HG03457 (cell line): ENCODE measurements at regions not wholly inside any gene's neighbourhood (a gene's known extent, or its start where the extent isn't known, plus 50 kb on each side); places are given as distances from the start of the nearest gene placed in this dataset.
"Not testable (repeated sequence)": the region's sequence is repeated elsewhere in the genome, so short reads cannot be mapped to it uniquely, and the experiment has no call there.

Experiments used
- ATAC-seq: cut with Tn5 transposase; IDR thresholded peaks from one replicate; pipeline ENCODE4 v1.9.1; 2021; ENCODE audit warnings: moderate number of reproducible peaks; ENCODE audit not compliant: unreplicated experiment

DNA sequence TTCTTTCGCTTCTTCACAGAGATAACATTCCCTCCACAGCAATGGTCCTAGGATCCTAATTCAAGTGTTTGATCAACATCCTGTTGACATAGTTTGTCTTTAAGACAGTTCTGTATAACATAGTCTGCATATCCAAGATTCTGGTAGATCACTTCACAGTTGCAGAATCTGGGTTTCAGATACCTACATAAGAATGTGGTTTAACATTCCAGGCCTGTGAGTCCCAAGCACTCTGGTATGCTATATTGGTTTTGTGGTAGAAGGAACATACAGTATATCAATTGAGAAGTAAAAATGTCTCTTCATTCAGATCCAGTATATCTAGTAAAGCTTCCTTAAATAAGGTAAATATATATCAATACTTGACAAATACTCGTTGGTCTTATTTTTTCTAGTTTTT, 914.2 kb upstream of the CDH6 start:
- no peak for ATAC-seq

DNA sequence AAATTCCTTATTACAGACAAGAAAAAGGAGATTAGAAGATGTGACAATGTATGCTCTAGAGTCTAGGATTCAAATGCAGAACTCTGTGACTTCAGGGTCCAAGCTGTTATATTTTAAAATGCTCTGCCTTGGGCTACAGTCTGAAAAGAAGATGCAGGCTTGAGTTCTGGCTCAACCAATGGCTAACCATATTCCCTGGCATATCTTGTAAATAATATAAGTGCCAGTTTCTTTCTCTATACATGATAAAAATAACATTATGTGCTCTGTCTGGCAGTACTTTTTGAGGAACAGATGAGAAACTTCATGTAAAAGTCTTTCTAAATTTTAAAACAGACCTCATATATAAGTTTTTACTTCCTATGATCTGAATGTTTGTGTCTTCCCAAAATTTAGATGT, 926.5 kb upstream of the CDH6 start:
- ATAC-seq, result no peak

DNA sequence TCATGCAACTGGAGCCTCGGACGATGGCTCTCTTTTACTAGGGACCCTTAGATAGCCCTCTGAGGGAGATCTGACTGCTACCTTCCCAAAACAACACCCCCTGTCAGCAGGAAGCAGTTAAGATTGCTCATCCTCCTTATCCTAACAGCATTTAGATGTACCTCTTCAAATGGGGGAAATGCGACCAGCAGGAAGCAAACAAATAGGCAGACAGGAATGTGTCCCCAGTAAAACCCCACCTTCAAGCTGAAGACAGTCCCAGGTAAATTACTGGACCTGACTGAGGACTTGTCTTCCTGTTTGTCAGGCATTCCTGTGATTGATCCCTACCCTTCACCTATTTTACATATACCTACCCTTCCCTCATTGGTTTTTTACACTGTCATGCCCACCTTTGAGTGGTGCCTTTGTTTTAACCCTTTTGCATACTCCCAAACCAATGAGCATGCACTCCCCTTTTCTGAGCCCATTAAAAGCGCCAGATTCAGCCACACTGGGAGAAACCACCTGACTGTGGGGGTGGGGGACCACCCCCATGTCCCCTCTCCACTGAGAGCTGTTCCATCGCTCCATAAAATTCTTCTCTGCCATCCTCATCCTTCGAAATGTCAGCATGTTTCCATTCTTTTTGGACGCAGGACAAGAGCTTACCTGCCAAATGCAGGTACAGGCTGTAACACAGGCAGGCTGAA, 954.0 kb upstream of the CDH6 start:
- ATAC-seq, result no peak

DNA sequence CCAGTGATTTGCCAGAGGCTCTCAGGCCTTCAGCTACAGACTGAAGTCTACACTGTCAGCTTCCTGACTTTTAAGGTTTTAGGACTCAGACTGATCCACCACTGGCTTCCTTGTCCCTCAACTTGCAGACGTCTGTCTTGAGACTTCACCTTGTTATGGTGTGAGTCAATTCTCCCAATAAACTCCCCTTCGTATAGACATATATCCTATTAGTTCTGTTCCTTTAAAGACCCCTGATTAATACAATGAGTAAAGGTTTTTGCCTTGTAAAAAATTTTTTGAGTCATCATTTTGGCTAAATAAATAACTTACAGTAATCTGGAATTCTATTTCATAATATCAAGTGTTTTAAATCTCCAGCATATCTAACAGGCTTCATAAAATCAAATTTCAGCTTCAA, 956.3 kb upstream of the CDH6 start:
- ATAC-seq, result no peak

DNA sequence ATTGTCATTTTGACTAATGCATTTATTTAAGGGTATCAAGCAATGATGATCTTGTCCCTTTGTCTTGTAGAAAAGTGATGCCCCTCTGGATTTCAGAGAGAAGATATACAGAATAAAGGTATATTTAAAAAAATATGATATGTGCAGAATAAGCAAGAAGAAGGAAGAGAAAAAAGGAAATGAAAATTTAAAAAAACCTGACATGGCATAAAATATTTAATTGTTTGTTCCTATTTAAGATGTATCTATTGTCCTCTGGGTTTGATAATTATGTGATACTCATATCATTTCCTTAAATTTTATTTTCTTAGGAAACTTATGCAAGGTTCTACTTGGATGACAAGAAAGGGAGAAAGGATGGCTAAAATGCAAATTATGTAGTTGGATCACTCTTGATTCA, 983.7 kb upstream of the CDH6 start:
- no peak for ATAC-seq

DNA sequence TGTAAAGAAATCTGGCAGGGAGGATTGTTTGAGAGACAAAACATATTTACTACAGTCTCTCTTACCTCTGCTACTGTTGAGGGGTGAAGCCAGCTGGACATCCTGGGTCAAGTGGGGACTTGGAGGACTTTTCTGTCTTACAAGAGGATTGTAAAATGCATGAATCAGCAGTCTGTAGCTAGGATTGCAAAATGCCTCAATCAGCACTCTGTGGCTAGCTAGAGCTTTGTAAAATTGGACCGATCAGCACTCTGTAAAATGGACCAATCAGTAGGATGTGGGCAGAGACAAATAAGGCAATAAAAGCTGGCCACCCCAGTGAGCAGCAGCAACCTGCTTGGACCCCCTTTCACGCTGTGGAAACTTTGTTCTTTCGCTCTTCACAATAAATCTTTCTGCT, 995.8 kb upstream of the CDH6 start:
- ATAC-seq, result no peak

DNA sequence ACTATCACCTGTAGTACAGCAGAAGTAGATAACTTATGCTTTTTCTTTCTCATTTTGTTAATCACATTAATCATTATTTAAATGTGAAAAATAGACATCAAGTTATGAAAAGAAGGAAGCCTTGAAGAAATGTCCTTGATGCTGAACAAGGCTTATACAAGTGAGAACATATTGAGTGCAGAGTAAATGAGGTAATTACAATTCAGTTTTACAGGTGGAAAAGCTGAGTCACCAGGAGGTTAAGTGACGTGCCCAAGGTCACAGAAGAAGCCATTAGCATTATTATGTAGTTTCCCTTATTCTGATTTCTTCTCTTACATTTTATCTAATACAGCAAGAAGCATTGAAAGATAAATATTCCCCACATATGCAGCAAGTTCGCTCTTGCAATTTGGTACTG, 998.5 kb upstream of the CDH6 start:
- no peak for ATAC-seq

DNA sequence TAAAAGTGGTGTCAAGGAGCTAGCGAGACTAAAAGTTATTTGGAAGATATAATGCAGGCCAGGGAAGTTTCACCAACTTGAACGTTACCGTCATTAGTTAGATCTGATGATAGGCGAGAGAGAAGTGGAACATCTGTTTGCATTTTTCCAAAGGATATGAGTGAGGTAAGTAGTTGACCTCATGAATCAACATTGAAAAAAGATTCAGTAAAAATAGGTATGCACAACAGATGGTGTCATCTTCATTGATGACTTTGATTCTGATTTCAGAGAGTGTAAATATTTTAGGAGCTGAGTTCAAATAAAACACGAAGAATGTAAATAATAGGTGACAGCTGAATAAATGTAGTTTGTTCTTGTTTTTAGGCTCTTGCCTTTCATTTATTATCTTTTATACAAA, 998.9 kb upstream of the CDH6 start:
- ATAC-seq, result no peak

DNA sequence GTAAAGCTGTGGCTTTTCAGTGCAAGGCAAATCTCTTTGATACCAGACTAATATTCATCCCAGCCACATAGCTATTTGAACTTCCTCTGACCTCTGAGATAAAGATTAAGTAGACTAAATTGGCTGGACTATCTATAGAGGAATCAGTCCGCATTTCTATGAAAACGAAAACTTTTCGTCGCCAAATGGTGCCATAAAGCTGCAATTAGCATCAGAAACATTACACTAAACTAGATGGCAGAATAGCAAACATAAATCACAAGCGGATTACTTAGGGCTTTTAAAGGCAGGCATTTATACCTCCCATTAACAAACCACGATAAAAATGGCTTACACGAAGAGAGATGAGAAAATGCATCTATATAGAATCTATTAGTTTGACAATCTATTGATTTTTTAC, 1009.7 kb upstream of the CDH6 start:
- ATAC-seq, result no peak

DNA sequence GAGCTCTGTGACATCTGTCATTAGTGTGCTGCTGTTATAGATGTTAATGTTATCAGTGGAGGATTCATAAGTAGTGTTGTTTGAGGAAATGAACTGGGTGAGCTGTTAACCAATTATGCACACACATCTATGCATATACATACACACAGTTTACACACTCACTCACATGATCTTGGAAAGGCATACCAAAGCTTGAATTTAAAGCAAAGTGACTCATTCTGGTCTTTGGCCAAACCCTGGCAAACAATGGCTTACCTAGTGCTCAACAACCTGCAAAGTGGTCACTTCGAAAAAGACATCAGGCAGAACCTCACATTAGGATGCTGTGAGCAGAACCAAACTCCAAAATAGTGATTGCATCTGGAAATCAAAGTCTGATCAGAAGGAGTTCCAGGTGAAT, 1037.3 kb upstream of the CDH6 start:
- ATAC-seq, result no peak

DNA sequence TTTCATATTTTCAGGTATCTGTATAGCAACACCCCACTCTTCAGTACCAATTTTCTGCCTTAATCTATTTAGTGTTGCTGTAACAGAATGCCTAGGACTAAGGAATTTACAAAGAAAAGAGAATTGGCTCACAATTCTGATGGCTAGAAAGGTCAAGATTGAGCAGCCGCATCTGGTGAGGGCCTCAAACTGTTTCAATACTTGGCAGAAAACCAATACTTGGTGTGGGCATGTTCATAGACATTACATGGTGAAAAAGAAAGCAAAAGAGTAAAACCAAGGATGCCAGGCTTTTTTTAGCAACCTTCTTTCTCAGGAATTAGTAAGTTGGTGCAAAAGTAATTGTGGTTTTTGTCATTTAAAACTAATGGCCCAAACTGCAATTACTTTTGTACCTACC, 1041.1 kb upstream of the CDH6 start:
- ATAC-seq, result no peak

DNA sequence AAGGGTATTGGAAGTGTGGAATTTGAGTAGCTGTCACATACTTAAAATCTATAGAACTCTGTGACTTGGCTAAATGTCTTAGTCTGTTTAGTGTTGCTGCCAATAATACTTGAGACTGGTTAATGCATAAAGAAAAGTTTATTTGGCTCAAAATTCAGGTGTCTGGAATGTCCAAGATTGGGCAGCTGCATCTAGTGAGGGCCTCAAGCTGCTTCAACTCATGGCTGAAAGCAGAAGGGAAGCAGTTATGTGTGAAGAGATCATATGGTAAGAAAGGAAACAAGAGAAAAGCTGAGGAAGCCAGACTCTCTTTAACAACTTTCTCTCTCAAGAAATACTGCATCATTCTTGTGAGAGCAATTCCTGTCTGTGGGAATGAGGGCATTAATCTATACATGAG, 1043.3 kb upstream of the CDH6 start:
- ATAC-seq, result no peak

DNA sequence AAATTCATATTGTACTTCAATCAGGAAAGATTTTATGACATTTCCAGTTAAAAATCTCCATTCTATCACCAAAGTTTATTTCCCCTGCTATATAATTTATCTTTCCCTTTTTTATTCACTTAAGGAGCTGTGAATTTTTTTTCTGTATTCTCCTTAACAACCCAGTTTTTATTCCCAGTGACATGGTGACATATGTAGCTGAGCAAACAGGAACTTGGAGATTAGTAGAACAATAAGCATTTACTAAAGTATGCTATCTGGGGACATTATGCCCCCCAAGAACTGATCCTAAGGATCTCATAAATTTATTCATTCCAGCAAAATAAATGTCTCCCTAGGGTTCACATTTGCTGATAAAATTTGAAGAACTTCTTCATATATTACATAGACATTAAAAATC, 1044.0 kb upstream of the CDH6 start:
- ATAC-seq, result no peak

DNA sequence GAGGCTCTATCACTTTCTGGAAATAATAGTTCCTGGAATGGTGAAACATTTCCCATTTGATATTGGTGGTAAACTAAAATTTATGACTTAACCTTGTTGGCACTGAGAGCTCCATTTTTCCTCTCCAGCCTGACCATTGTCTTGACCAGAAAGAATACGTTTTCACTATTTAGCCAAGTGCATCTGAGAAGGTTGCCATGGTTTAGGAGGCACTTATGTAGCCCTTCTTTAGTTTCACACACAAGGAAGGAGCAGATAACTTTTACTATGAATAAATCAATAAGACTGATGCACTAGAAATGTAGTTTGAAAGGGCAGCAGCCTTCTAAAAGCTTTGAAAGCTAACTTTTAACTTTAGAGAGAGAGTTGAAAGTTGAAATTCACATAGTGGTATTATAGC, 1045.5 kb upstream of the CDH6 start:
- ATAC-seq, result no peak

DNA sequence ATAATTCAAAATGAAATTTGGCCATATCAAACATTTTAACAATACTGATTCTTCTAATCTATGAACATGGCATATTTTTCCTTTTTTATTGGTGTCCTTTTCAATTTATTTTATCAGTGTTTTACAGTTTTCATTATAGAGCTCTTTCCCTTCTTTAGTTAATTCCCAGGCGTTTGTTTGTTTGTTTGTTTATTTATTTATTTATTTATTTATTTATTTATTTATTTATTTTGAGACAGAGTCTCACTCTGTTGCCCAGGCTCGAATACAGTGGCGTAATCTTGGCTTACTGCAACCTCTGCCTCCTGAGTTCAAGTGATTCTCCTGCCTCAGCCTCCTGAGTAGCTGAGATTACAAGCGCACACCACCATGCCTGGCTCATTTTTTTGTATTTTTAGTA, 1049.4 kb upstream of the CDH6 start:
- ATAC-seq, result not testable (repeated sequence)

DNA sequence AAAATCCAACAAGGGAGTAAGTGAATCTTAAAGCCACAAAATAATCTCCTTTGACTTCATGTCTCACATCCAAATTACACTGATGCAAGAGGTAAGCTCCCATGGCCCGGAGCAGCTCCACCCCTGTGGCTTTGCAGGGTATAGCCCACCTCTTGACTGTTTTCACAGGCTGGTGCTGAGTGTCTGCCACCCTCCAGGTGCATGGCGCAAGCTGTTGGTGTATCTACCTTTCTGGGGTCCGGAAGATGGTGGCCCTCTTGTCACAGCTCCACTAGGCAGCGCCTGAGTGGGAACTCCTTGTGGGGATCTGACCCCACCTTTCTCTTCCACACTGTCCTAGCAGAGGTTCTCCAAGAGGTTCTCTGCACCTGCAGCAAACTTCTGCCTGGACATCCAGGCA, 1051.1 kb upstream of the CDH6 start:
- no peak for ATAC-seq

DNA sequence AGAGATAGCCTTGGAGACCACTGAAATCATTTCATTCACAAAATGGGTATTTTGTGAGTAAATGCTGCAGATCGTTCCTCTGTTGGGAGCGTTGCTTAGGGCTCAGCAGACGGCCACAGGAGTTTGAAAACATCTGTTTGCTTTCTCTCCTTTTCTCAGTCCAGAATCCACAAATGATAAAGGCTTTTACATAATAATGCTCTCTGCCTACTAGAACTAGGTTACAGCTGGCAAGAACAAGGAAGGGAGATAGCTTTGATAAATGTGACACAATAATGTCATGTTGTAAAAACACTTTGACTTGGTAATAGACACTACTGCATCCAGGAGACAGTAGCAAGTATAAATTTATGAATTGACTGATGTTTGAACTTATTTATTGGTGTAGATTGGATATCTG, 1072.4 kb upstream of the CDH6 start:
- ATAC-seq, result no peak

DNA sequence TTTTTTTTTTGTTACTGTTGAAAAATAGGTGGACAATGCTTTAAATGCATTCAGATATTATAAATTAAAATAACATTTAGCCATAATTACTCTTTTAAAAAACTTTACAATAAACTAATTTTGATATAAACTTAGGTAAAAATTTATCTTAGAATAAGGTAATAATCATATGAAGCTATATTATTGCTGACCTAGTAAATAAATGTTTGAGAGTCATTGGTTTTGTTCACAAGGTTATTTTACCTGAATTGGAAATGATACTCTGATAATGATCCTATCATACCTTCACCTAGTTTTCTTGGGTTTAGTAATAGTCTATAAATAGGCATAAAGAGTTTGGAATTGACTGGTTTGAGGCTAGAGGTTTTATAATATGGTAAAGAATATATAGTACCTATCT, 1076.4 kb upstream of the CDH6 start:
- no peak for ATAC-seq

DNA sequence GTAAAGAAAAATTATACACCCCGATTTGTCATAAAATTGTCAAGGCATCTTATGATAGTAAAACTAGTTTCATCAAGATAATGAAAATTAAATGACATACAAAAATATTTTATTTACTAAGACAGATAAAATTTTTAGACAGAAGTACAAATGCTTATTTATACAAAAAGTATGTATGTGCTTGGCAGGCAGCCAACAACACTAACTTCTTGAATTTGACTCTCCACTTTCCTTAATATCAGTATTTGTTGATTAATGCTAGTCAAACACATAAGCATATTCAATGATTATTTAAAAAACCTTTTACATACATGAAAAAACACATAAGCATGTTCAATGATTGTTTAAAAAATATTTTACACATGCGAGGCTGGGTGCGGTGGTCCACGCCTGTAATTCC, 1079.9 kb upstream of the CDH6 start:
- ATAC-seq, result no peak

DNA sequence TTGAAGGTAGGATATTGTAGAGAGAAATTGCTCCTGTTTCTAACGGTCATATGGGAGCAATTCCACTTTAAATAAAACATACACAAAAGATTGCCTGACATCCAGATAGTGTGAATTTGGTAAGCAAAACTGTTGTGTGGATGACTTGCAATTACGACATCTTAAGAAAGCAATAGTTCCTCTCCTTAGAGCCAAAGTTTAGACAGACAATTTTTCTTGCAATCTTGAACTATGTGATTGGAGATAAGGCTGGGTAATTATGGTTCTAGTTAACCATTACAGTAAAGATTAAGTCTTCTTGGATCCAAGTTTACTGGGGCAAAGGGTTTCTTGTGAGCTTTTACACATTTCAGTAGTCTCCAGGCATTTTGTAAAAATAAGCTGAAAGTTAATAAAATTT, 1080.6 kb upstream of the CDH6 start:
- ATAC-seq, result no peak

DNA sequence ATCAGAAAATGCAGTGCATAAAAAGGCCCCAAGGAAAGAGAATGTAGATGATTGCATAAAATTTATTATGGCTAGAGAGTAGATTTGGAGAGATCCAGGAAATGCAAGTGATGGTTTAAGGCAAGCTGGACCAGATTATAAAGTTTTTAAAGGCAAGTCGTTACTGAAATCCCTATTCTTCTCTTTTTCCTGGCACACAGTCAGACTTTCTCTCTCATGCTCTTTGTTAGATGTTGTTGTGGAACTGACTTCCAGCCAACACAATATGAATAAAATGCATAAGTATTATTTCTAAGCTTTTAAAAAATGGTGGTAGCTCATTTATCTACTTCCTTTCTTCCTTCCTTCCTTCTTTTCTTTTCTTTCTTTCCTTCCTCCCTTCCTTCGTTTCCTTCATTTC, 1085.4 kb upstream of the CDH6 start:
- no peak for ATAC-seq

DNA sequence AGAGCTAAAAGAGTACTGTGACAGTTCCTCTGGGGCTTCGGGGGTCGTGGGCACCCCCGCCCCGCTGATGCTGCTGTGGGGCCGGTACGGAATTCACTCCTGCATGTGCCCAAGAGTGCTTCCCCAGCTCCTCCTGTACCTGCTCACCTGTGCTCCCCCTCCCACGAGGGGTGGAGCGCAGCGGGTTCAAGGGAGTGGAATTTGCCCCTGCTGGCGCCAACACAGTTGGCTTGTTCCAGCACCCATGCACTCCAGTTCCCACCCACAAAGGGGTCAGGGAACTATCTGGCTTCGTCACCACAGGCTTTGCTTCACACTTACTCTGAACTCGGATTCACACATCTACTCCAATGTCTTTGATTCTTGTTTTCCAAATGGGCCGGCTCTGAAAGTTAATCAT, 1086.9 kb upstream of the CDH6 start:
- ATAC-seq, result no peak

DNA sequence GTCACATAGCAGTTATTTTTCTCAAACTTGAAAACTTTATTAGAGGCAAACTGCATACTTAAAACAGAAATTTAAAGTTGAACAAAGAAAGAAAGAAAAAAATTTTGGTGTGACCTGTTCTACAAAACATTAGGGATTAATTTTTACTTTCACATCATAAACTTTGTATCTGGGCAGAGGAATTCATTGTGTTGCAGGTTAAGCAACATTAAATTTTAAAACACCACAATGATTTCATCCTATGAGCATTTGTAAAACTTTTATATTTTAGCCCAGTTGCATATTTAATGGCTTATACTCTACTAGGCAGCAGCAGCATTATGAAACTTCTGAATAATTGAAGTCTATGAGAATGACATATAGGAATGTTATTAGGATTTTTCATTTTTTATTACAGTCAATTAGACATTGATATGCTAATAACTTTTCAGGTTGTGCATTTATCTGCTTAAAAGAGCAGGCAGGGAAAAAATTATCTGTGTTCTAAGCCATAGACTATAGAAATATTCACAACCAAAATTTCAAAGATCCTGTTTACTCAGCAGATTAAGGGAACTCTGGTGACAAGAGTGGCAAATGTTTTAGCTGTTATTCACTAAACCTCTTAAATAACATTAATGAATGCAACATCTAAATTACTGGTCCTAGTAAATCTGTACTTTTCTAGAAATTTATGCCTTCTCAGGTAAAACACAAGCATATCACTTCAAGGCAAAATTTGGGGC, 1088.5 kb upstream of the CDH6 start:
- no peak for ATAC-seq
